ENCODE measurements at regions not wholly inside any gene's neighbourhood (a gene's known extent, or its start where the extent isn't known, plus 50 kb on each side); places are given as distances from the start of the nearest gene placed in this dataset.

DNA sequence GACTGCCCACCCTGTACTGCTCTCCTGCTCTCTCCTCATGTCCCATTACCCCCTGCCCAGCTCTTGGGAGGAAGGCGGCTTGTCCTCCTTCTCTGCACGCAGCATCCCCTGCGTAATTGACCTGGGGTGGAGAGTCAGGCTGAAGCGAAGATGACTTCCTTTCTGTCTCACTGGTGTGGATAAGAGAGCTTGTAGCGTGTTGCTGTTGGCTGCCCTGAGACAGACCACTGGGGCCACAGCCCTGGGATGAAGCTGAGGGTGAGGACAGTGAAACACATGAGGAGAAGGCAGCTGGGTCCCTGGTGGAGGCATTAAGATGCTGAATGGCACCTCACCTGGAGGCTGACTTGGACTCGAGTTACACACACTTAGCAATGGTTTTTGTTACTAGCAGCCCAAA lies 310.3 kb upstream of the ZNF32 start:
- TF ChIP-seq, protein P1, sequence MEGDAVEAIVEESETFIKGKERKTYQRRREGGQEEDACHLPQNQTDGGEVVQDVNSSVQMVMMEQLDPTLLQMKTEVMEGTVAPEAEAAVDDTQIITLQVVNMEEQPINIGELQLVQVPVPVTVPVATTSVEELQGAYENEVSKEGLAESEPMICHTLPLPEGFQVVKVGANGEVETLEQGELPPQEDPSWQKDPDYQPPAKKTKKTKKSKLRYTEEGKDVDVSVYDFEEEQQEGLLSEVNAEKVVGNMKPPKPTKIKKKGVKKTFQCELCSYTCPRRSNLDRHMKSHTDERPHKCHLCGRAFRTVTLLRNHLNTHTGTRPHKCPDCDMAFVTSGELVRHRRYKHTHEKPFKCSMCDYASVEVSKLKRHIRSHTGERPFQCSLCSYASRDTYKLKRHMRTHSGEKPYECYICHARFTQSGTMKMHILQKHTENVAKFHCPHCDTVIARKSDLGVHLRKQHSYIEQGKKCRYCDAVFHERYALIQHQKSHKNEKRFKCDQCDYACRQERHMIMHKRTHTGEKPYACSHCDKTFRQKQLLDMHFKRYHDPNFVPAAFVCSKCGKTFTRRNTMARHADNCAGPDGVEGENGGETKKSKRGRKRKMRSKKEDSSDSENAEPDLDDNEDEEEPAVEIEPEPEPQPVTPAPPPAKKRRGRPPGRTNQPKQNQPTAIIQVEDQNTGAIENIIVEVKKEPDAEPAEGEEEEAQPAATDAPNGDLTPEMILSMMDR (IDR thresholded peaks at IDR 0.05 in 2 of 3, conservative IDR thresholded peaks at IDR 0.05 in 1 of 3; ENCODE audit: borderline replicate concordance in 1 of 3, insufficient read depth in 1 of 3, low read depth in 2 of 3, low read length in 2 of 3) = no peak
- TF ChIP-seq, protein P2, sequence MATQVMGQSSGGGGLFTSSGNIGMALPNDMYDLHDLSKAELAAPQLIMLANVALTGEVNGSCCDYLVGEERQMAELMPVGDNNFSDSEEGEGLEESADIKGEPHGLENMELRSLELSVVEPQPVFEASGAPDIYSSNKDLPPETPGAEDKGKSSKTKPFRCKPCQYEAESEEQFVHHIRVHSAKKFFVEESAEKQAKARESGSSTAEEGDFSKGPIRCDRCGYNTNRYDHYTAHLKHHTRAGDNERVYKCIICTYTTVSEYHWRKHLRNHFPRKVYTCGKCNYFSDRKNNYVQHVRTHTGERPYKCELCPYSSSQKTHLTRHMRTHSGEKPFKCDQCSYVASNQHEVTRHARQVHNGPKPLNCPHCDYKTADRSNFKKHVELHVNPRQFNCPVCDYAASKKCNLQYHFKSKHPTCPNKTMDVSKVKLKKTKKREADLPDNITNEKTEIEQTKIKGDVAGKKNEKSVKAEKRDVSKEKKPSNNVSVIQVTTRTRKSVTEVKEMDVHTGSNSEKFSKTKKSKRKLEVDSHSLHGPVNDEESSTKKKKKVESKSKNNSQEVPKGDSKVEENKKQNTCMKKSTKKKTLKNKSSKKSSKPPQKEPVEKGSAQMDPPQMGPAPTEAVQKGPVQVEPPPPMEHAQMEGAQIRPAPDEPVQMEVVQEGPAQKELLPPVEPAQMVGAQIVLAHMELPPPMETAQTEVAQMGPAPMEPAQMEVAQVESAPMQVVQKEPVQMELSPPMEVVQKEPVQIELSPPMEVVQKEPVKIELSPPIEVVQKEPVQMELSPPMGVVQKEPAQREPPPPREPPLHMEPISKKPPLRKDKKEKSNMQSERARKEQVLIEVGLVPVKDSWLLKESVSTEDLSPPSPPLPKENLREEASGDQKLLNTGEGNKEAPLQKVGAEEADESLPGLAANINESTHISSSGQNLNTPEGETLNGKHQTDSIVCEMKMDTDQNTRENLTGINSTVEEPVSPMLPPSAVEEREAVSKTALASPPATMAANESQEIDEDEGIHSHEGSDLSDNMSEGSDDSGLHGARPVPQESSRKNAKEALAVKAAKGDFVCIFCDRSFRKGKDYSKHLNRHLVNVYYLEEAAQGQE (IDR thresholded peaks at IDR 0.05; ENCODE audit: low read depth) = no peak
- TF ChIP-seq RAD21 (IDR thresholded peaks at IDR 0.05; ENCODE audit: low read depth) (no peak), POLR2A (IDR thresholded peaks at IDR 0.05; ENCODE audit: borderline replicate concordance, extremely low read depth, insufficient read depth, insufficient read length) (no peak), EZH2 (IDR thresholded peaks at IDR 0.05) (no peak), SIN3A (IDR thresholded peaks at IDR 0.05; ENCODE audit: low read depth) (no peak), ZFX (IDR thresholded peaks at IDR 0.05) (no peak), POLR2AphosphoS5 (IDR thresholded peaks at IDR 0.05; ENCODE audit: low read depth, low read length) (no peak), YY1 (IDR thresholded peaks at IDR 0.05; ENCODE audit: extremely low read depth, insufficient replicate concordance, low read depth, low read length) (no peak), JUND (IDR thresholded peaks at IDR 0.05) (no peak), TCF7L2 (IDR thresholded peaks at IDR 0.05; ENCODE audit: borderline replicate concordance, extremely low read depth, insufficient read depth, insufficient read length) (no peak)
- TF ChIP-seq, protein P3, sequence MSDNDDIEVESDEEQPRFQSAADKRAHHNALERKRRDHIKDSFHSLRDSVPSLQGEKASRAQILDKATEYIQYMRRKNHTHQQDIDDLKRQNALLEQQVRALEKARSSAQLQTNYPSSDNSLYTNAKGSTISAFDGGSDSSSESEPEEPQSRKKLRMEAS (IDR thresholded peaks at IDR 0.05) = no peak

Measured in HCT116 (cell line).